A549 (cell line): ENCODE measurements at regions not wholly inside any gene's neighbourhood (a gene's known extent, or its start where the extent isn't known, plus 50 kb on each side); places are given as distances from the start of the nearest gene placed in this dataset.

Source experiments
- BHLHE40 ChIP-seq: IDR thresholded peaks from 2 replicates; pipeline ENCODE4 v1.6.1; 2012; ENCODE audit warnings: low read depth, low read length, inconsistent platforms
- CHD2 ChIP-seq: fragments of 150-350 bp; IDR thresholded peaks from 2 replicates; pipeline ENCODE4 v1.6.1; 2014; ENCODE audit warnings: low read length; ENCODE audit not compliant: partially characterized antibody
- HDAC2 ChIP-seq: fragments of 200-600 bp; sonication (generic); IDR thresholded peaks from 2 replicates; pipeline ENCODE4 v1.6.1; 2016
- JUN ChIP-seq, 2 experiments: fragments of >200 bp; sonication (Bioruptor Twin); formaldehyde crosslinking; IDR thresholded peaks; 2 replicates in 1 of 2; 3 replicates in 1 of 2; pipeline ENCODE4 v1.6.1; 2016 to 2017
- MAZ ChIP-seq: fragments of 150-350 bp; IDR thresholded peaks from 2 replicates; pipeline ENCODE4 v1.6.1; 2014; ENCODE audit warnings: antibody characterized with exemption, low read depth, low read length, borderline replicate concordance
- NPAS2 ChIP-seq: fragments of 250-450 bp; sonication (Bioruptor Pico); IDR thresholded peaks from 2 replicates; pipeline ENCODE4 v1.8.0; 2022; ENCODE audit warnings: mild to moderate bottlenecking, moderate library complexity, borderline replicate concordance
- POLR2A ChIP-seq: IDR thresholded peaks from 2 replicates; pipeline ENCODE4 v1.6.1; 2012; ENCODE audit warnings: mild to moderate bottlenecking, low read length
- RNF2 ChIP-seq: fragments of 200-600 bp; sonication (generic); IDR thresholded peaks from 2 replicates; pipeline ENCODE4 v1.6.1; 2016; ENCODE audit warnings: low read depth, mild to moderate bottlenecking, antibody characterized with exemption, moderate library complexity, borderline replicate concordance
- SMC3 ChIP-seq: fragments of >200 bp; sonication (Bioruptor Twin); formaldehyde crosslinking; IDR thresholded peaks from 3 replicates; pipeline ENCODE4 v1.6.1; 2018; ENCODE audit warnings: inconsistent platforms
- TP53 ChIP-seq: fragments of 250-450 bp; sonication (Bioruptor Pico); IDR thresholded peaks from 2 replicates; pipeline ENCODE4 v1.5.0; 2021; ENCODE audit warnings: mild to moderate bottlenecking, moderate library complexity
- TF ChIP-seq, protein P1 (sequence below): IDR thresholded peaks from 2 replicates; pipeline ENCODE4 v1.6.1; 2012
- TF ChIP-seq, protein P2 (sequence below): fragments of >200 bp; sonication (Bioruptor Twin); formaldehyde crosslinking; IDR thresholded peaks from 3 replicates; pipeline ENCODE4 v1.5.1; 2016
- TF ChIP-seq, protein P3 (sequence below): fragments of 150-350 bp; IDR thresholded peaks from 2 replicates; pipeline ENCODE4 v1.6.1; 2014; ENCODE audit warnings: low read depth, mild to moderate bottlenecking, low read length

DNA sequence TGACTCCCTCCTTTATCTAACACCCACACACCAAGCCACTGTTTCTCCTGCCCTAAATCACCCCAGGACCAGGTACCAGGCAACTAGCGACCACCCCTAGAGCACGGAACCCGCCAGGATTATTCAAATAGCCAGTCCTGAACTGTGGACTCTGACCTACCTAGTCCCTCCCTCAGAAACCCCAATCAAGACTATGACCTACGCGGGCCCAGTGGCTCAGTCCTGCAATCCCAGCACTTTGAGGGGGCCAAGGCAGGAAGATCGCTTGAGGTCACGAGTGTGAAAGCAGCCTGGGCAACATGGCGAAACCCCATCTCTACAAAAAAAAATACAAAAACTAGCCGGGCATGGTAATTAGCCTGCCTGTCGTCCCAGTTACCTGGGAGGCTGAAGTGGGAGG, 232.8 kb upstream of the FOXK1 start:
- TF ChIP-seq, protein P1, sequence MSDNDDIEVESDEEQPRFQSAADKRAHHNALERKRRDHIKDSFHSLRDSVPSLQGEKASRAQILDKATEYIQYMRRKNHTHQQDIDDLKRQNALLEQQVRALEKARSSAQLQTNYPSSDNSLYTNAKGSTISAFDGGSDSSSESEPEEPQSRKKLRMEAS = no peak
- TF ChIP-seq, protein P2, sequence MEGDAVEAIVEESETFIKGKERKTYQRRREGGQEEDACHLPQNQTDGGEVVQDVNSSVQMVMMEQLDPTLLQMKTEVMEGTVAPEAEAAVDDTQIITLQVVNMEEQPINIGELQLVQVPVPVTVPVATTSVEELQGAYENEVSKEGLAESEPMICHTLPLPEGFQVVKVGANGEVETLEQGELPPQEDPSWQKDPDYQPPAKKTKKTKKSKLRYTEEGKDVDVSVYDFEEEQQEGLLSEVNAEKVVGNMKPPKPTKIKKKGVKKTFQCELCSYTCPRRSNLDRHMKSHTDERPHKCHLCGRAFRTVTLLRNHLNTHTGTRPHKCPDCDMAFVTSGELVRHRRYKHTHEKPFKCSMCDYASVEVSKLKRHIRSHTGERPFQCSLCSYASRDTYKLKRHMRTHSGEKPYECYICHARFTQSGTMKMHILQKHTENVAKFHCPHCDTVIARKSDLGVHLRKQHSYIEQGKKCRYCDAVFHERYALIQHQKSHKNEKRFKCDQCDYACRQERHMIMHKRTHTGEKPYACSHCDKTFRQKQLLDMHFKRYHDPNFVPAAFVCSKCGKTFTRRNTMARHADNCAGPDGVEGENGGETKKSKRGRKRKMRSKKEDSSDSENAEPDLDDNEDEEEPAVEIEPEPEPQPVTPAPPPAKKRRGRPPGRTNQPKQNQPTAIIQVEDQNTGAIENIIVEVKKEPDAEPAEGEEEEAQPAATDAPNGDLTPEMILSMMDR = no peak
- TF ChIP-seq NPAS2 (no peak), BHLHE40 (no peak), TP53 (CRISPR knock-in tag) (no peak), MAZ (no peak), RNF2 (no peak), CHD2 (no peak), SMC3 (no peak), POLR2A (no peak), HDAC2 (no peak), JUN (IDR thresholded peaks at IDR 0.05) (no peak)
- TF ChIP-seq, protein P3, sequence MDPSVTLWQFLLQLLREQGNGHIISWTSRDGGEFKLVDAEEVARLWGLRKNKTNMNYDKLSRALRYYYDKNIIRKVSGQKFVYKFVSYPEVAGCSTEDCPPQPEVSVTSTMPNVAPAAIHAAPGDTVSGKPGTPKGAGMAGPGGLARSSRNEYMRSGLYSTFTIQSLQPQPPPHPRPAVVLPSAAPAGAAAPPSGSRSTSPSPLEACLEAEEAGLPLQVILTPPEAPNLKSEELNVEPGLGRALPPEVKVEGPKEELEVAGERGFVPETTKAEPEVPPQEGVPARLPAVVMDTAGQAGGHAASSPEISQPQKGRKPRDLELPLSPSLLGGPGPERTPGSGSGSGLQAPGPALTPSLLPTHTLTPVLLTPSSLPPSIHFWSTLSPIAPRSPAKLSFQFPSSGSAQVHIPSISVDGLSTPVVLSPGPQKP = no peak
